Sigmoid colon (tissue), 4 donors: ENCODE measurements at regions not wholly inside any gene's neighbourhood (a gene's known extent, or its start where the extent isn't known, plus 50 kb on each side); places are given as distances from the start of the nearest gene placed in this dataset.

Source experiments
- EP300 ChIP-seq, 4 donors: sonication (generic); formaldehyde crosslinking; IDR thresholded peaks; one replicate each; pipeline ENCODE4 v1.6.1; 2017; ENCODE audit warnings: antibody characterized with exemption in 4 of 4
- POLR2A ChIP-seq, 2 donors: fragments of 450-650 bp; IDR thresholded peaks; one replicate each; pipeline ENCODE4 v1.6.1; 2016; ENCODE audit warnings: antibody characterized with exemption in 2 of 2, mild to moderate bottlenecking in 2 of 2, moderate library complexity in 2 of 2
- TF ChIP-seq, protein P1 (sequence below), 4 experiments: fragments of 450-650 bp in 3 of 4; fragments of 200-600 bp in 1 of 4; IDR thresholded peaks; one replicate each; pipeline ENCODE4 v1.5.1; 2016 to 2019; ENCODE audit warnings: antibody characterized with exemption in 4 of 4, mild to moderate bottlenecking in 3 of 4, moderate library complexity in 2 of 4

DNA sequence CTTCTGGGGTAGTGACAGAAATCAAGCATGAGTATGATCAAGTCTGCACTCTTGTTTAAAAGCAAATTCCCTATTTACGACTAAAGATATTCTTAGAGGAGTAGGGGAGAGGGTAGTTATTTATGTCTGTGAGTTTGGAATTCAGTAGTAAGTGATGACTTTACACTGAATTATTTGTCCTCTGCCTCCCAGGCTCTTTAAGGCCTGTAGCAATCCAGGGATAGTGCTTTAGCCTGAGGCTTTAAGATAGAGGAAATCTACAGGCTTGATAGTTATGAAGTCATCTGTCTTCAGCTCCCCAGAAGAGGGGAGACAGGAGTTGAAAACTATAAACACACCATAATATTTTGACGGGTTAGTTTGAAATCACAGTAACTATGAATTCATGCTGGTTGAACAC lies 664.5 kb downstream of the EPM2A start:
- TF ChIP-seq POLR2A (IDR thresholded peaks at IDR 0.05) (no peak), EP300 (IDR thresholded peaks at IDR 0.05) (no peak)
- TF ChIP-seq, protein P1, sequence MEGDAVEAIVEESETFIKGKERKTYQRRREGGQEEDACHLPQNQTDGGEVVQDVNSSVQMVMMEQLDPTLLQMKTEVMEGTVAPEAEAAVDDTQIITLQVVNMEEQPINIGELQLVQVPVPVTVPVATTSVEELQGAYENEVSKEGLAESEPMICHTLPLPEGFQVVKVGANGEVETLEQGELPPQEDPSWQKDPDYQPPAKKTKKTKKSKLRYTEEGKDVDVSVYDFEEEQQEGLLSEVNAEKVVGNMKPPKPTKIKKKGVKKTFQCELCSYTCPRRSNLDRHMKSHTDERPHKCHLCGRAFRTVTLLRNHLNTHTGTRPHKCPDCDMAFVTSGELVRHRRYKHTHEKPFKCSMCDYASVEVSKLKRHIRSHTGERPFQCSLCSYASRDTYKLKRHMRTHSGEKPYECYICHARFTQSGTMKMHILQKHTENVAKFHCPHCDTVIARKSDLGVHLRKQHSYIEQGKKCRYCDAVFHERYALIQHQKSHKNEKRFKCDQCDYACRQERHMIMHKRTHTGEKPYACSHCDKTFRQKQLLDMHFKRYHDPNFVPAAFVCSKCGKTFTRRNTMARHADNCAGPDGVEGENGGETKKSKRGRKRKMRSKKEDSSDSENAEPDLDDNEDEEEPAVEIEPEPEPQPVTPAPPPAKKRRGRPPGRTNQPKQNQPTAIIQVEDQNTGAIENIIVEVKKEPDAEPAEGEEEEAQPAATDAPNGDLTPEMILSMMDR (IDR thresholded peaks at IDR 0.05) = no peak
